SK-N-MC (cell line): ENCODE measurements at regions not wholly inside any gene's neighbourhood (a gene's known extent, or its start where the extent isn't known, plus 50 kb on each side); places are given as distances from the start of the nearest gene placed in this dataset.

Experiments used
- DNase-seq: peaks from one replicate; pipeline ENCODE4 v3.0.0-alpha.2; 2011; ENCODE audit warnings: low read depth, low spot score
- H3K27ac ChIP-seq: fragments of 200-600 bp; sonication (generic); 2 replicates; pipeline ENCODE4 v1.5.1; 2016; ENCODE audit warnings: mixed run types
- H3K36me3 ChIP-seq: fragments of 200-600 bp; sonication (generic); 2 replicates; pipeline ENCODE4 v1.6.1; 2017; ENCODE audit warnings: antibody characterized with exemption, low read length, mixed read lengths; ENCODE audit not compliant: insufficient read depth
- H3K4me3 ChIP-seq: fragments of 200-600 bp; sonication (generic); 2 replicates; pipeline ENCODE4 v1.5.1; 2016
- H3K9ac ChIP-seq: fragments of 200-600 bp; sonication (generic); 2 replicates; pipeline ENCODE4 v1.8.0; 2017; ENCODE audit warnings: mixed run types, mixed read lengths; ENCODE audit not compliant: insufficient read length
- H3K9me3 ChIP-seq: fragments of 200-600 bp; sonication (generic); 2 replicates; pipeline ENCODE4 v1.6.1; 2017; ENCODE audit warnings: low read depth, mild to moderate bottlenecking, antibody characterized with exemption, low read length, moderate library complexity, mixed read lengths
- EZH2 ChIP-seq: fragments of 200-600 bp; sonication (generic); IDR thresholded peaks from one replicate; pipeline ENCODE4 v1.6.1; 2017; ENCODE audit warnings: antibody characterized with exemption
- FOXP2 ChIP-seq: optimal IDR thresholded peaks from 2 replicates; pipeline ENCODE3; 2011; ENCODE audit warnings: mild to moderate bottlenecking, moderate library complexity; ENCODE audit not compliant: insufficient read depth; ENCODE audit errors: extremely low read length, control extremely low read depth
- POLR2AphosphoS5 ChIP-seq: IDR thresholded peaks from 2 replicates; pipeline ENCODE4 v1.6.1; 2012; ENCODE audit warnings: mild to moderate bottlenecking, low read depth, low read length, borderline replicate concordance

GRCh38 chr6:1200081-1200408 lies 111.9 kb upstream of the FOXQ1 start:
- DNase-seq, result no peak
- Histone ChIP-seq H3K4me3 (no peak overlapping the region), H3K36me3 (no peaks in the 10 kb centered on the region), H3K27ac (no peak overlapping the region), H3K9ac (no peak overlapping the region), H3K9me3 (no peaks in the 10 kb centered on the region)
- TF ChIP-seq FOXP2 (no peak), POLR2AphosphoS5 (no peak), EZH2 (no peak)

GRCh38 chr6:1197309-1197708 lies 114.6 kb upstream of the FOXQ1 start:
- no peak for DNase-seq

GRCh38 chr6:1191141-1191630 lies 120.7 kb upstream of the FOXQ1 start:
- no peak for DNase-seq
- H3K9me3 ChIP-seq, result no peaks in the 10 kb centered on the region
- no peaks in the 10 kb centered on the region for H3K36me3 ChIP-seq
- no peak overlapping the region for H3K4me3 ChIP-seq
- TF ChIP-seq FOXP2 (no peak), POLR2AphosphoS5 (no peak), EZH2 (no peak)
- no peak overlapping the region for H3K27ac ChIP-seq
- no peak overlapping the region for H3K9ac ChIP-seq

More at GRCh38 chr6:1197309-1197708, 114.6 kb upstream of the FOXQ1 start:
- Histone ChIP-seq H3K27ac (no peak overlapping the region), H3K36me3 (no peaks in the 10 kb centered on the region), H3K9me3 (no peaks in the 10 kb centered on the region), H3K4me3 (no peak overlapping the region), H3K9ac (no peak overlapping the region)
- no peak for TF ChIP-seq EZH2
- TF ChIP-seq FOXP2, result no peak
- TF ChIP-seq POLR2AphosphoS5, result no peak

GRCh38 chr6:1190366-1190765 lies 121.5 kb upstream of the FOXQ1 start:
- Histone ChIP-seq H3K9ac (no peak overlapping the region), H3K27ac (no peak overlapping the region), H3K36me3 (no peaks in the 10 kb centered on the region), H3K9me3 (no peaks in the 10 kb centered on the region), H3K4me3 (no peak overlapping the region)
- TF ChIP-seq EZH2 (no peak), POLR2AphosphoS5 (no peak), FOXP2 (no peak)
- DNase-seq, result no peak

- Histone ChIP-seq H3K4me3 (no peak overlapping the region), H3K9me3 (no peaks in the 10 kb centered on the region), H3K9ac (no peak overlapping the region), H3K36me3 (no peaks in the 10 kb centered on the region), H3K27ac (no peak overlapping the region)
- TF ChIP-seq EZH2 (no peak), FOXP2 (no peak), POLR2AphosphoS5 (no peak)
- DNase-seq, result no peak
Measured at GRCh38 chr6:1188199-1188598, 123.7 kb upstream of the FOXQ1 start.

- Histone ChIP-seq H3K4me3 (no peak overlapping the region), H3K36me3 (no peaks in the 10 kb centered on the region), H3K9ac (no peak overlapping the region), H3K9me3 (no peaks in the 10 kb centered on the region), H3K27ac (no peak overlapping the region)
- DNase-seq, result no peak
- TF ChIP-seq POLR2AphosphoS5 (no peak), FOXP2 (no peak), EZH2 (no peak)
Measured at GRCh38 chr6:1187293-1188131, 124.4 kb upstream of the FOXQ1 start.

GRCh38 chr6:1184318-1184717 lies 127.6 kb upstream of the FOXQ1 start:
- DNase-seq, result no peak
- no peaks in the 10 kb centered on the region for H3K9me3 ChIP-seq
- no peak overlapping the region for H3K4me3 ChIP-seq
- H3K27ac ChIP-seq, result no peak overlapping the region
- TF ChIP-seq FOXP2 (no peak), EZH2 (no peak), POLR2AphosphoS5 (no peak)
- no peak overlapping the region for H3K9ac ChIP-seq
- H3K36me3 ChIP-seq, result no peaks in the 10 kb centered on the region

- DNase-seq, result no peak
- TF ChIP-seq EZH2, result no peak
- TF ChIP-seq FOXP2, result no peak
- no peak for TF ChIP-seq POLR2AphosphoS5
- H3K9me3 ChIP-seq, result no peaks in the 10 kb centered on the region
- no peak overlapping the region for H3K27ac ChIP-seq
- H3K9ac ChIP-seq, result no peak overlapping the region
- H3K36me3 ChIP-seq, result no peaks in the 10 kb centered on the region
- no peak overlapping the region for H3K4me3 ChIP-seq
Measured at GRCh38 chr6:1182722-1183521, 129.0 kb upstream of the FOXQ1 start.
